IPS-18a (cell line): ENCODE measurements at regions not wholly inside any gene's neighbourhood (a gene's known extent, or its start where the extent isn't known, plus 50 kb on each side); places are given as distances from the start of the nearest gene placed in this dataset.

Source experiments
- H3K27ac ChIP-seq: one replicate; pipeline ENCODE4 v1.5.1; 2013; ENCODE audit warnings: low read length
- H3K27me3 ChIP-seq: one replicate; pipeline ENCODE4 v1.6.1; 2013; ENCODE audit warnings: mild to moderate bottlenecking, low read length; ENCODE audit not compliant: control insufficient read depth, insufficient read depth
- H3K36me3 ChIP-seq: one replicate; pipeline ENCODE4 v1.6.1; 2013; ENCODE audit warnings: low read depth, low read length; ENCODE audit not compliant: control insufficient read depth
- H3K4me1 ChIP-seq: one replicate; pipeline ENCODE4 v1.6.1; 2013; ENCODE audit warnings: low read depth, low read length; ENCODE audit not compliant: control insufficient read depth
- H3K4me3 ChIP-seq: one replicate; pipeline ENCODE4 v1.5.1; 2013; ENCODE audit warnings: low read length
- H3K9ac ChIP-seq: one replicate; pipeline ENCODE4 v1.6.1; 2013; ENCODE audit warnings: mild to moderate bottlenecking, low read length, moderate library complexity
- H3K9me3 ChIP-seq: one replicate; pipeline ENCODE4 v1.6.1; 2013; ENCODE audit warnings: low read depth, low read length; ENCODE audit not compliant: control insufficient read depth

- H3K36me3 ChIP-seq: no peaks in the 10 kb centered on the region
- no peaks in the 10 kb centered on the region for H3K27me3 ChIP-seq
- H3K9me3 ChIP-seq: no peaks in the 10 kb centered on the region
- no peak overlapping the region for H3K9ac ChIP-seq
- H3K27ac ChIP-seq: no peak overlapping the region
- no peak overlapping the region for H3K4me3 ChIP-seq
- H3K4me1 ChIP-seq: no peaks in the 10 kb centered on the region
Observed at GRCh38 chr7:82624965-82625364, 181.4 kb upstream of the CACNA2D1 start.

GRCh38 chr7:82624337-82624736 lies 180.8 kb upstream of the CACNA2D1 start:
- H3K9me3 ChIP-seq: no peaks in the 10 kb centered on the region
- H3K9ac ChIP-seq: no peak overlapping the region
- no peak overlapping the region for H3K27ac ChIP-seq
- no peaks in the 10 kb centered on the region for H3K27me3 ChIP-seq
- H3K4me3 ChIP-seq: no peak overlapping the region
- no peaks in the 10 kb centered on the region for H3K36me3 ChIP-seq
- no peaks in the 10 kb centered on the region for H3K4me1 ChIP-seq

- Histone ChIP-seq H3K4me1 (no peaks in the 10 kb centered on the region), H3K9me3 (no peaks in the 10 kb centered on the region), H3K9ac (no peak overlapping the region), H3K36me3 (no peaks in the 10 kb centered on the region), H3K27me3 (no peaks in the 10 kb centered on the region), H3K4me3 (no peak overlapping the region), H3K27ac (no peak overlapping the region)
Observed at GRCh38 chr7:82623812-82624211, 180.2 kb upstream of the CACNA2D1 start.

DNA sequence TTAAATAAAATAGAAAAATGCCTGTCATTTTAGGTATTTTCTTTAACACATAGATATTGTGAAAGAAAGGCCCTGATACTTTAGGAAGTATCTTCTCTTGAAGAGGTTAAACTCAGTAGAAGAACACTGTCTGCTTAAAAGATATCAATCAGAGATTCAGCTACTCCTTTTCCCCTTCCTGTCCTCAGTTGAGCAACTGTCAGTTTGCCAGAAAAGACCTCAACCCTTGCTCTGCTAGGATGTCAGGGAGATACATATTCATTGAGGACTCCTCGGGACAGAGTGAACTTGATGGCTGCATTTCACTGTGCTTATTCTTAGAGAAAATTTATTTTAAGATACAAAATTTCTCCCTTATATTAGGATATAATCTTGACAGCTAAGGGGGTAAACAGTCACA lies 173.6 kb upstream of the CACNA2D1 start:
- H3K9ac ChIP-seq: no peak overlapping the region
- H3K27ac ChIP-seq: no peak overlapping the region
- H3K36me3 ChIP-seq: no peaks in the 10 kb centered on the region
- H3K4me3 ChIP-seq: no peak overlapping the region
- no peaks in the 10 kb centered on the region for H3K27me3 ChIP-seq
- H3K4me1 ChIP-seq: no peaks in the 10 kb centered on the region
- H3K9me3 ChIP-seq: no peaks in the 10 kb centered on the region

- Histone ChIP-seq H3K9ac (no peak overlapping the region), H3K4me1 (no peaks in the 10 kb centered on the region), H3K4me3 (no peak overlapping the region), H3K9me3 (no peaks in the 10 kb centered on the region), H3K36me3 (no peaks in the 10 kb centered on the region), H3K27me3 (no peaks in the 10 kb centered on the region), H3K27ac (no peak overlapping the region)
Observed at GRCh38 chr7:82616059-82616728, 172.6 kb upstream of the CACNA2D1 start.

DNA sequence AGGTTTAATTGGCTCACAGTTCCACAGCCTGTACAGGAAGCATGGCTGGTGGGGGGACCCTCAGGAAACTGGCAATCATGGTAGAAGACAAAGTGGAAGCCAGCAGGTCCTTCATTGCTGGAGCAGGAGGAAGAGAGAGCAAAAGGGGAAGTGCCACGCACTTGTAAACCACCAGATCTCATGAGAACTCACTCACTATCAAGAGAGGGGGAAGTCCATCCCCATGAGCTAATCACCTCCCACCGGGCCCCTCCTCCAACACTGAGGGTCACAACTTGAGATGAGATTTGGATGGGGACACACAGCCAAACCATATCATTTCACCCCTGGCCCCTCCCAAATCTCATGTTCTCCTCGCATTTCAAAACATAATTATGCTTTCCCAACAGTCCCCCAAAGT lies 171.9 kb upstream of the CACNA2D1 start:
- H3K27ac ChIP-seq: no peak overlapping the region
- no peaks in the 10 kb centered on the region for H3K36me3 ChIP-seq
- H3K4me1 ChIP-seq: no peaks in the 10 kb centered on the region
- H3K4me3 ChIP-seq: no peak overlapping the region
- no peak overlapping the region for H3K9ac ChIP-seq
- no peaks in the 10 kb centered on the region for H3K9me3 ChIP-seq
- no peaks in the 10 kb centered on the region for H3K27me3 ChIP-seq

GRCh38 chr7:82609746-82610145 lies 166.2 kb upstream of the CACNA2D1 start:
- Histone ChIP-seq H3K36me3 (no peaks in the 10 kb centered on the region), H3K4me1 (no peaks in the 10 kb centered on the region), H3K4me3 (no peak overlapping the region), H3K9me3 (no peaks in the 10 kb centered on the region), H3K27ac (no peak overlapping the region), H3K27me3 (no peaks in the 10 kb centered on the region), H3K9ac (no peak overlapping the region)

DNA sequence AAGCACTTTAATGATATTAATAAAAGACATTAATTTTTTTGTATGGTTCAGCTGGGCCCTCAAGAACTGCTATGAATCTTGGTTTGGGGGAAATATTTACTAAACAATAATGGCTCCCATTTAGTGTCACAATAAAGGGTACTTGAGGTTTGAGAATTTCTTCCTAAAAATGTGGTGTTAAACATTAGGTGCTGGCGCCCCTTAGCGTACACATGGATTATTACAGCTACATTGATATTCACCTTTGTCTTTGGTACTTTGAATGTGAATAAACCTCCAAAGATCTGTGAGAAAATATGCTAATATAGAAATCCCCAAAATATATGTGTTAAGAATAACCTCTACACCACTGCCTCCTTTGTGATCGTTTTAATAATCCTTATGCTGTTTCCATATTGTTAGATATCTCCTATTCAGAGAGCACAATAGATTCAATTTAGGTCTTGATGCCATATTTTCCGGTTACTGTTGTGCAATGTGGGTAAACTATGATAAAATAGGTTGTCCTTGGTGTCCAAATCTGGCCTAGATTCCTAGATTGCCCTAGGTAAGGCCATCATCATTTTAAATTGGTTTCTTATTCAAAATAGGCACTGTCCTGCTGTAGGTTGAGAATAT lies 161.8 kb upstream of the CACNA2D1 start:
- Histone ChIP-seq H3K27ac (no peak overlapping the region), H3K36me3 (no peaks in the 10 kb centered on the region), H3K9me3 (no peaks in the 10 kb centered on the region), H3K4me3 (no peak overlapping the region), H3K9ac (no peak overlapping the region), H3K4me1 (peaks cover 6% of the 10 kb centered on the region), H3K27me3 (no peaks in the 10 kb centered on the region)

- H3K4me3 ChIP-seq: no peak overlapping the region
- H3K4me1 ChIP-seq: peaks cover 8% of the 10 kb centered on the region
- H3K27me3 ChIP-seq: no peaks in the 10 kb centered on the region
- H3K36me3 ChIP-seq: no peaks in the 10 kb centered on the region
- no peak overlapping the region for H3K27ac ChIP-seq
- no peaks in the 10 kb centered on the region for H3K9me3 ChIP-seq
- H3K9ac ChIP-seq: no peak overlapping the region
Observed at GRCh38 chr7:82602066-82602465, 158.5 kb upstream of the CACNA2D1 start.

GRCh38 chr7:82600531-82600930 lies 157.0 kb upstream of the CACNA2D1 start:
- Histone ChIP-seq H3K4me1 (peaks cover 8% of the 10 kb centered on the region), H3K4me3 (no peak overlapping the region), H3K9ac (no peak overlapping the region), H3K36me3 (no peaks in the 10 kb centered on the region), H3K27me3 (no peaks in the 10 kb centered on the region), H3K9me3 (no peaks in the 10 kb centered on the region), H3K27ac (no peak overlapping the region)

- no peaks in the 10 kb centered on the region for H3K36me3 ChIP-seq
- H3K4me1 ChIP-seq: peaks cover 13% of the 10 kb centered on the region
- H3K27me3 ChIP-seq: no peaks in the 10 kb centered on the region
- no peak overlapping the region for H3K4me3 ChIP-seq
- H3K9ac ChIP-seq: no peak overlapping the region
- no peaks in the 10 kb centered on the region for H3K9me3 ChIP-seq
- no peak overlapping the region for H3K27ac ChIP-seq
Observed at GRCh38 chr7:82599895-82600294, 156.3 kb upstream of the CACNA2D1 start.

DNA sequence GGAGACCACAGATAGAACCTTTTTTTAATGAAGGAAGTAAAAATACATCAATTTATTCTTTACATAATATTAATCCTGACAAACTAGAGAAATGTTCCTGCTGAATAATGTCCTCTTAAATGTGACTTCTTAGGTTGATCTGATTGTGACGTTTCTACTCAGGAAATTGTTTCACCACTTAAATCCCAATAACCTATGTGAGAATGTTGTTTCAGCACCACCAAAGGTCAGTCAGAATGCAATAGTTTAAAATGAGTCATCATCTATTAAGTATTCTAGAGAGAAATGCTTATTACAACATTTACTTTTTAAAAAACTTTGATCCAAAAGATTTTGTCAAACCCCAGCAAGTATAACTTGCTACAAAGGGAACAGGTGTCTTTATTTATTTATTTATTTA lies 155.4 kb upstream of the CACNA2D1 start:
- H3K9ac ChIP-seq: no peak overlapping the region
- no peak overlapping the region for H3K4me3 ChIP-seq
- H3K9me3 ChIP-seq: no peaks in the 10 kb centered on the region
- no peaks in the 10 kb centered on the region for H3K36me3 ChIP-seq
- no peaks in the 10 kb centered on the region for H3K27me3 ChIP-seq
- H3K4me1 ChIP-seq: peaks cover 17% of the 10 kb centered on the region
- no peak overlapping the region for H3K27ac ChIP-seq
